GM21737 (cell line): ENCODE measurements at regions not wholly inside any gene's neighbourhood (a gene's known extent, or its start where the extent isn't known, plus 50 kb on each side); places are given as distances from the start of the nearest gene placed in this dataset.

Source experiments
- ATAC-seq: cut with Tn5 transposase; IDR thresholded peaks from one replicate; pipeline ENCODE4 v1.9.1; 2021; ENCODE audit warnings: mild to moderate bottlenecking, moderate library complexity; ENCODE audit not compliant: unreplicated experiment

GRCh38 chr1:90782046-90782445, 64.9 kb upstream of the BARHL2 start:
- no peak for ATAC-seq

GRCh38 chr1:90781534-90781933, 64.4 kb upstream of the BARHL2 start:
- no peak for ATAC-seq

GRCh38 chr1:90780981-90781380, 63.9 kb upstream of the BARHL2 start:
- ATAC-seq, result no peak

GRCh38 chr1:90779573-90779972, 62.5 kb upstream of the BARHL2 start:
- no peak for ATAC-seq

GRCh38 chr1:90778486-90778885, 61.4 kb upstream of the BARHL2 start:
- no peak for ATAC-seq

GRCh38 chr1:90773812-90774211, 56.7 kb upstream of the BARHL2 start:
- no peak for ATAC-seq

- no peak for ATAC-seq
Observed at GRCh38 chr1:90768826-90769225, 51.7 kb upstream of the BARHL2 start.

- no peak for ATAC-seq
Observed at GRCh38 chr1:90768098-90768497, 51.0 kb upstream of the BARHL2 start.
